NCI-H526 (cell line): ENCODE measurements at regions not wholly inside any gene's neighbourhood (a gene's known extent, or its start where the extent isn't known, plus 50 kb on each side); places are given as distances from the start of the nearest gene placed in this dataset.

Source experiments
- DNase-seq, 2 experiments: peaks; one replicate each; lab custom pipeline; 2025; lab: John Stamatoyannopoulos, UW

DNA sequence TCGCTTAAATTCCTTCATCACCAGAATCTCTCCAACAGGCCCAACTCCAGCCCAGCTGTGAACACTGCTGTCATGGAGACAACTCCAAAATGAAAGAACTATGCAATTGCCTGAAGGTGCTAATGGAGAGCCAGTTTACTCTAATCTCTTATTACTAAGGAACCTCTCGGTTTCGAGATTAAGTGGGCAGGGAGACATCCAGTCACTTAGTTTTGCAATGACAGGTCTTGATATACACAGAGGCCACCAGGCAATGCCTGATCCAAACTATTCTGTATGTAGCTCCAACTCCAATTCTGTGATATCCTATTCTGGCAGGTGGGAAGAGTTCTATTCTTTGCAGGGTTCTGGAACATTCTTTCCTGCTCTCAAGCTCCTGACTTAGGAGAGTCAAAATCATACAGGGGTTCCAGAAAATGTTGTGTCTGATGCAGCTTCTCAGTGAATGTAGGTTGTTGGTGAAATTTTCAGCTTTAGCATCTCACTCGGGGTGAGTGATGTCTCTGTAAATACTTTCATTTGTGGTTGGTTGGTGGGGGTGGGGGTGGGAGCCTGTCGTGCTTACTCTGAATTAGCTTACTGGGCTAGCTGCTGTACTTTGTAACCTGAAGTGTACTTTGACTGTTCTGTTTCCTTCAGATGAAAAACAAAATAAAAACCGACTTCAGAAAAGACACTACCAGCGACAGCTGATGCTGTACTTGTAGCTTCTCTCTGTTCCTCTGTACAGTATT is 170.9 kb downstream of the PALM2AKAP2 start:
- DNase-seq = no peak

DNA sequence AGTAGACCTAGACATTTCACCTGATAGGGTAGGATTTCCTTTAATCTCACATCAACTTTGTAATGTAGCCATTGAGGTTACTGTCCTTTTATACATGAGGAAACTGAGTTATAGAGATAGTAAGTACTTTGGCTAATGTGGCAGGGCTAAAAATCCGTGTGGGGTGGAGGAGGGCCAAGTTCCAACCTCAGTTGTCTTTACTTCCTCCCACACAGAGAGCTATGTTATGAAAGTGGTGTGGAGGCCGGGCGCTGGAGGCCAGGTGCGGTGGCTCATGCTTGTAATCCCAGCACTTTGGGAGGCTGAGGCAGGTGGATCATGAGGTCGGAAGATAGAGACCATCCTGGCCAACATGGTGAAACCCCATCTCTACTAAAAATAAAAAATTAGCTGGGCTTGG is 173.3 kb downstream of the PALM2AKAP2 start:
- DNase-seq = no peak

DNA sequence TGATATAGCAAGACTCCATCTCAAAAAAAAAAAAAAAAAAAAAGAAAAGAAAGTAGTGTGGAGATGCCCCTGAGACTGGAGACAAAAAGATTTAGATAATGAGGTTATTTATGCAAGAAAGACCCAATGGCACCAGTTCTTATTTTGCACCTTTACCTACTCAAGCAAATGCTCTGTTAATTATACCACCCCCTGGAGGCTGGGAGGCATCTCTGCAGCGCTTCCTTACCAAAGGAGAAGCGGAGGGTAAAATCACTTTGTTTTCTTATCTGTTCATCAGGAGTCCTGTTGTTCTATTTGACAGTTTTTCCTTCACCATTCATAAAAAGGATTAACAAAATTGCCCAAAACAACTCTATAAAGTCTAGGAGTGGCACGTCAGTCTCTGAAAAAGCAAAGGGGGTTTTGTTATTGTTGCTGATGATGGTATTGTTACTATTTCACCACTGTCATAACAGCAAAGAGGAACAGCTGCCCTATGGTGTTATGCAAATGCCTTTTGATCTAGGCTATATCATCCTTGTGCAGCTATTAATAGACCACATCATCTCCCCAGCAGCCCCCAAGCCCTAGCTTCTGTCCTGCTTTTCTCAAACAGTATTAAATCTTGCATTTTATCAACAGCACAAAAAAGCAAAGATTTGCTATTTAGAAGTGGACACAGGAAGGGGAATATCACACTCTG is 174.0 kb downstream of the PALM2AKAP2 start:
- peak in 1 of 2 experiments; percentile 29 for DNase-seq

DNA sequence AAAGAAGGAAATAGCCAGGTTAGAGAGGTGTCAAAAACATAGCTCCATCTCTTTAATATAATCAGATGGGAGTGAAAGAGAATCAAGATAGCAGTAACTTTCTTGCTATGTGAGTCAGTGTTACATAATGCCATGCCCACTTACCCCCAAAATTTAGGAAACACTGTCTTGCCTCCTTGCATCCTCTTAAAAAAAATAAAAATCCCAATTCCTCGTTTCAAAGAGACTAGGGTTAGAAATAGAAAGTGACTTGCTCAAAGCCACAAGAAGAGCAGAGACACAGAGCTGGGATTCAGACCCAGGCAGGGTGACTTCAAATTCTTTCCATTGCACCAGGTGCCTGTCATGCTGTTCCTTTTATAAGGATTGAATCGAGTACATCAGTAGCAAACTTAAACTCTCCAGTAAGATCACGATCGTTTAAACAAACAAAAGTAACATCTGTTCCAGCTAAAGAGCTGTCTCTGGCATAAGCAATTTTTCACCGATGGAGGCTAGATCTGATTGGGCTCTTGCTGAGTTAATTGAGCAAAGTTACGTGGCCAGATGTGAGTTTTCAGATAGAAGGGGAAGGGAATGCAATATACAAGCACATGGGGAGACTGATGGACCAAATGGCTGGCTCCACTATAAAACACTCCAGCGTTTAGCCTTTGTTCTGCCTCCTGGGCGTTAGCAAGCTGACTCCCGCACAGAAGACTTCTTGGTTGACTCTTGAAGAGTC is 176.9 kb downstream of the PALM2AKAP2 start:
- DNase-seq = no peak

DNA sequence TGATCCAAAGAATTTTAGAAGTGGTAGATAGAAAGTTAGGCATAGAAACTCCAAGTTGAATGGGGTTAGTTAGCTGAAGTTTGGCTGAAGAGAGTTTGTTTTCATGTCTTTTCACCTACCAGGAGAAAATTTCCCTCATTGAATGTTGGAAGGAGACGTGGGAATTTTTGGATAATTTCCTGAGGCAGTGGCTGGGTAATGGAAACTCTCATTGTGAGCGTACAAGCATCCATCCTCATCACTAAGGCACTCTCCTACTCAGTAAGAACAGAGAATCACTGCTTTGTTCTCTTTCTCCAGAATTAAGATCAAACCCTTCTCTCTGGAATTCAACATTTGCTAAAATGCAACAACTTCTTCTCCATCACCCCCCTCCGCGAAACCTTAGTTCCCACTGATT is 179.7 kb downstream of the PALM2AKAP2 start:
- DNase-seq = no peak

DNA sequence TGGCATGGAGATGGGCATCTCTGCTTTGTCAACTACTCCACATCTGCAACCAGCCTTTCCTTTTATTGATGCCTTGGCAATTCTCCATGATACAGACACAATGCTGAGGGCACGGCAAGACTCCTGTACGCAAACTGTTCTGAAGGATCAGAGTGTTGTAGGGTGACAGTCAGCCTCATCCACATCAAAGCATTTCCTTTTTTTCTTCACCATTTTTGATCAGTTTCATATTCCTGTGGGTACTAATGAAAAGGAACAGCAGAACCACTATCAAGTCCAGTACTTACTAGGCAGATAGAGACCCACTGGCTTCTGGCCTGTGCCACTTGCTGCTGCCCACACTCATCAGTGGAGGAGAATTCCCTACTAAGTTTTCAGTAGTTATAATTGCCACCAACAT is 181.6 kb downstream of the PALM2AKAP2 start:
- no peak for DNase-seq

DNA sequence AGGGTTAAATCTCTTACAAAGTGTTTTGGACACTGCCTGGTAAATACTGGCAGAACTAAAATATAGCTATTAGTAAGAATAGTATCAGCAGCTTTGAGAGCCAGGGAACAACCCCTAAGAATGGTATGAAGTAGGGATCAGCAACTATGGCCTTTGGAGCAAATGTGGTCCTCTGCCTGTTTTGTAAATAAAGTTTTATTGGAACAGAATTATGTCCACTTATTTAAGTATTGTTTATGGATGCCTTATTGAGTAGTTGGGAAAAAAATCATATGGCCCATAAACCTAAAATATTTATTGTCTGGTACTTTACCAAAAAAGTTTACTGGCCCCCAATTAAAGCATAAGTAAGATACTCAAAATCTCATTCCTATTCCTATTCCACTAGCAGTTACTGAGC is 182.2 kb downstream of the PALM2AKAP2 start:
- DNase-seq = no peak

DNA sequence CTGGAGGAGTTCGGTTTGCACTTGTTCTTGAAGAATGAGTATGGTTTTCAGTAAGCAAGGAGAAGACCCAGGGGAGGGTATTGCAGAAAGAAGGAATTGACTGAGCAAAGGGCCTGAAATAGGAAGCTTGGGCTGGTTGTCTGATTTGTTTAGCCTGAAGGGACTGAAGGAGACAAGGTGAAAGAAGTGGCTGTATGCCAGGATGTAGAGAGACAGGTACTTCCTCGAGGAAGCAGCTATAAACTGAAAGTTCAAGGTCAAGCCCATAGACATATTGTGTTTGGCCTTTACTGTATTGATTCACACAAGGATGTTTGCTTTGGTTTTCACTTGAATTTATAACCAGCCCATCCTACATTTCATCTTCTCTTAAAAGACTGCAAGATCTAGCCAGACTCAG is 183.1 kb downstream of the PALM2AKAP2 start:
- no peak for DNase-seq

DNA sequence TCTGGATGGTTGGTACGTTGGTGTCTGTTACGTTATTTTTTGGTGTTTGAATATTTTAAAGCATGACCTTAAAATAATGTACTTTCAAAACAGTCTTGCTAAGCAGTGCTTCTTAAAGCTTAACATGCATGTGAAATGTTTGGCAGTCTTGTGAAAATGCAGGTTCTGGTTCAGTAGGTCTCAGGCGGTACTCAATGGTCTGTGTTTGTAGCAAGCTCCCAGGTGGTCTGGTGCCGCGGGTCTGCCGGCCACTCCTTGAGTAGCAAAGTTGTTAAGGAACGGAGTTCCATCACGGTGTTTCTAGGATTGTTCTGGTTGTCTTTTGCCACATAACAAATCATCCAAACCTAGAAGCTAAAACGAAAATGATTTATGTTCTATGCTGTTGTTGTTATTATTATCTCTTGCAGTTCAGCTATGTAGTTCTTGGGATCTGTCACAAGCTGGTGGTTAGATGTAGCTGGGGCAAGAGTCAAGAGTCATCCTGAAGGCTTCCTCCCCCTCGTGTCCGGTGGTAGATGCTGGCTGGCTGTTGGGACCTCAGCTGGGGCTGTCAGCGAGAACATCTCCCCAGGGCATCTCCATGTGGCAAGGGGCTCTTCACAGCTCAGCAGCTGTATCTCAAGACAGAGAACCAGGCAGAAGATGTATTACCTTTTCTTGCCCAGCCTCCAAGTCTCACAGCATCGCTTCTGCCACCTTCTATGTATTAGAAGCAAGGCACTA is 186.8 kb downstream of the PALM2AKAP2 start:
- no peak for DNase-seq

DNA sequence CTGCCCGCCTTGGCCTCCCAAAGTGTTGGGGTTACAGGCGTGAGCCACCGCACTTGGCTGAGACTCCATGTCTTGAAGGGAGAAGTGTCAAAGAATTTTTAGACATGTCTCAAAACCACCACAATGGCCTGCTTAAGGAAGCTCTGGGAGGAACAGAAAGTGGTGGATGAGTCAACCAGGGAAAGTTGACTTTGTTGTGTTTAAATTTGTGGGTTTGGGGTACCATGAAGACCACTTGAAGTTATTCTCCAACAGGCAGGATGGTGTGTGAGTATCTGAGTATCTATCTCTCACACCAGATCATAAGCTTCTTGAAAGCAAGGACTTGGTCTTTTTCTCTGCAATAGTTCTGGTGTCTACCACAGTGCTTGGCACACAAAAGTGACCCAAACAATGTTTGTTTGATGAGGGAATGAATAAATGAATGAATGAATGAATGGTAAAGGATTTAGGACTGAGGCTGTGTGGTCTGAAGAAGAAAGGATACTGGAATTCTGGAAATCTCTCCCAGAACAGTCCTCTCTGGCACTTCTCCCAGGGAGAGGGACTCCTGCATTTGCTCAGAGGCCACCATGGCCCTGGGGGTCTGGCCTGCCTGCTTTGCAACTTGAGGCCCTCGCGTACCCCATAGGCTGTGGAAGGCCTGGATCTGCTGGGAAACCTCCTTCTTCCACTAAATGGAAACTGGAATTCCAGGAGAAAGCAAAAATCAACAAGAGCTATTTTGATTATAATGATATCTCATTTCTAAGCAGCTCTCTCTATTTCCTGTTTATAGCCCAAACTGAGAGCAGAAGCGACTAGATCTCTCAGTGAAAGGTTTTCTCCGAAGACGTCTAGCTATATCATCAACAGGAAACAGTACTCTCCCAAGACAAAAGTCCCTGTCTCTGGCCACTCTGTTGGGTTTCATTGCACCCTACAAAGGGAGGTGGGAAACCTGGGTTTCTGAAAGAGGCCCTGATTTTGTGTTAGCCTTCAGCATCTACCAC is 187.9 kb downstream of the PALM2AKAP2 start:
- DNase-seq = no peak

DNA sequence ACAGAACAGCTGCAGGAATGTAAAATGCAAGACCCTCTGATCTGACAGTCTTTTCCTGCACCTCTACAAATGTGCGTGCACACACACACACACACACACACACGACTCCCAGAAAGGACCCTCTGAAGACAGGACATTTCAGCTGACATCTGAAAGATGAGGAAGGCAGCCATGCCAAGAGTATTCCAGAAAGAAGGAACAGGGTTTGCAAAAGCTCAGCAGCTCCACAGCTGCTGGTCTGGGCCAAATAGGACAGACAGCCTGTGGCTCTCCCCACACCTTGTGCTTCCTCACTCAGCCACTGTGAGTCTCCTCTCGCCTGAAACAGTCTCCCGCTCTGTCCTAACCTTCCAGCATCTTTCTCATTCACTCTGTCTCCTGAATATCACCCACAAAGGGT is 189.0 kb downstream of the PALM2AKAP2 start:
- peak in 1 of 2 experiments; percentile 2 for DNase-seq

DNA sequence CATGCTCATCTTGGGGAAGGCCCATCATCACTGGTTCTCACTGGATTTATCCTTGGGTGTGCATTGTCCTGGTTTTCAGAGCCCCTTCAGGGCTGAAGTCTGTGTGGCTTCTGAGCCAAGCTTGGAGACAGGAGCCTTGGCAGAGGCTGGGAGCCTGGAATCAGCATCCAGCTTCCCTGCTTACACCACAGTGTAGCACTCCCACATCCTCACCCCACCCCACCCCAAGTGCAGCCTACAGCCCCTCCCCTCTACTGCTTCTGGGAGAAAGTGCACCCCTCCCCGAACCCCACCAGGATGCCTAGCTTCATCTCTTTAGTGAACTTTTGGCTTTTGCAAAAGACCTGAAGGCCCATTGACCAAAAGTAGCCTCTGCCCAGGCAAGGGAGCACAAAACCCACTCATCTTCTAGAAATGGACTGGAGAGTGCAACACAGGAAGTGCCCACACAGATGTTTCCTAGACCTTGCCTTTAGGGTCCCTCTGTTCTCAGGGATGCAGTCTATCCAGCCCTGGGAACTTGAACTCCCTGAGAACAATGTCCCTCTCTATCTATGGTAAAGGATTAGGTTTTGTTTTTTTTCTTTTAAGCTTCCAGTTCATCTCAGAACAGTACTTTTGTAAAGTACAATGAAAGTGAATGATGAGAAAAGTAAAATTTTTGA is 189.7 kb downstream of the PALM2AKAP2 start:
- no peak for DNase-seq

DNA sequence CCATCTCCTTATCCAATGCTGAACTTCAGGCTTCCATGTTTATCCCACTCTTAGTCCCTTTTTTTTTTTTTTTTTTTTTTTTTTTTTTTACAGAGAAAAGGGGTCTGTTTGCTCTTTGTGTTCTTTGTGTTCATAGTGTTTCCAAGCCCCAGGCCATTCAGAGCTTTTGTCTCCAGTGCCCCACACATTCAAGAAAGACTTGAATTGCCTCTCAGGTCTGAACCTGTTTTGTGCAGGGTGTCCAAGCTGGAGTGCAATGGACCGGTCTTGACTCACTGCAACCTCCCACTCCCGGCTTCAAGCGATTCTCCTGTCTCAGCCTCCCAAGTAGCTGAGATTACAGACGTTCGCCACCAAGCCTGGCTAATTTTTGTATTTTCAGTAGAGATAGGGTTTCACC is 191.2 kb downstream of the PALM2AKAP2 start:
- DNase-seq = no peak

DNA sequence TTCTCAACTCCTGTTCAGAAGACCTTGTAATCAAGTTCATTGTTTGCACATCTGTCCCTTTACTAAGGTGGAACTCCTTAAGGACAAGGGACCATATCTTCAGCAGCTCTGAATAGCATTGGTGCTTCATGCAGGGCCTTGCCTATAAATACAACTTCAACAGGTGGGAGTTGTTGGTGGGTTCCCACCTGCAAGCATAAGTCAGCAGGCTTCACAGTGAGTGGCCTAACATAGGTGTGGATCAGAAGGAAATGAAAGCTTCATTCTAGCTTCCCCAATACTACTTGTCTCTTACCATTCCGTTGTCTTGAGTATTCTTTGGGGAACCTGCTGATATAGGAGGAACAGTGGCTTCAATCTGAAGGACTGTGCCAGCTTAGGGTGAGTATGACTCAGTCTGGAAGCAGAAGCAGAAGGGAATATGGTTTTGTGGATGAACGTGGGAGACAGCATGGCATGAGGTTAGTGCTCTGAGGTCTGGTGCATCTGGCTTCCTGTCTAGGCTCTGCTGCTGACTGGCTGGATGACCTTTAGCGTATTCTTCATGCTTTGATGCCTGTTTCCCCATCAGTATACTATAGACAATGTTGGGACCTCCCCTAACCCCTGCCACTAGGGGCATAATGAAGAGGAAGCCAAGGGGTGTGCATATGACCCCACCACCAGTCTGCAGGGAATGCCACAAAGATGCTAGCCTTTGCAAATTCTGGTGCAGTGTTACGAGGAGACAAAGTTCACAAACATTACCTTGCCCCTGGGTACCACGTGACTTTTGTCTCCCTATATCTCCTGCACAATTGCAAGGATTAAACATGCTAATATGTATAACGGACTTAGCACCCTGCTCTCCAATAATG is 192.3 kb downstream of the PALM2AKAP2 start:
- DNase-seq = no peak

DNA sequence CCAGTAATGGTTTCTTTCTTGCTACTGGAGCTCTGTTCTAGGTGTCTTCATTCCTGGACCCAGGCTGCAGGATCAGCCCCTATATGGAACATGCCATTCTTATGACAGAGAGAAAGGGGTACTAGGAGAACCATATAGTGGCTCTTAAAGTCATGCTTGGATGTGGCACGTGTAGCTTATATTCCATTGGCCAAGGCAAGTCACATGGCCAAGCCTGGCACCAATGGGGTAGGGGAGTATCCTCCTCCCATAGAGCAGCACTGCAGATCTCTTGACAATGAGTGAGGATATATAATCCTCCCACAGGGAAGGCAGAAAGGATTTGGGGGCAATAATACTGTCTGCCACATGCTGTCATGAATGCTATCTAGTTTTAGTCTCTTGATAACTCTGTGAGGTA is 193.3 kb downstream of the PALM2AKAP2 start:
- no peak for DNase-seq

DNA sequence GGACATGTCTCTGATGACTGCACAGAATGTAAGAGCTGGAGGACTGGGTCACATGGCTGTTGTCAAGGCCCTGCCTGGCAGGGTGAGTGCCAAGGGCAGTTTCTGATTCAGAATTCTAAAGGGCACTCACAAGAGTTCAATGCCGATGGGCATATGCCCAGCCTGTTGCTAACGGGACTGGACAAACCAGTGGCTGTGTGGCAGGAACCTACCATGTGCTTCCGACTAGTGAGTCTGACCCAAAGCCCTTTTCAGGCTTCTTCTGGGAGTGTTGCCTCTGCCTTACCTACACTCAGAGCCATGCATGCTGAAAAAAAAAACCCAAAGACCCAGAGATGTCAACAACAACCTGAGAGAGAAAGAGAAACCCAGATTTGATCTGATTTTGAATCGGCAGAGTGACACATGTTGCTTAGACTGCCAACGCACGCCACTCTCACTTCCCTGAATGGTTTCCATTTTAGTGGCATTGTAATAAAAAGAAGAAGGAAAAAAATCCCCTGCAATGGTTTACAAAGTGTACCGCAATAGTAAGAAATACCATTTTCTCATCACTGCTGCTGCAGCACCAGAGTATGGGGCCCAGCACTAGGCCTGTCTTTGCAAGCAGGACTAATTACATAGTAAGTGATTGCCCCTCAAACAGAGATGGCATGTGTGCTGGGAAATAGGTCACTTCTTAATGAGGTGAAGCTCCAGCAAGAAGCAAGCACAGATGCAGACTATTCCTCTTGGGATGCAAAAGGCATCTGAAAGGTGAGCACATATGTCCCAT is 194.3 kb downstream of the PALM2AKAP2 start:
- DNase-seq = no peak

DNA sequence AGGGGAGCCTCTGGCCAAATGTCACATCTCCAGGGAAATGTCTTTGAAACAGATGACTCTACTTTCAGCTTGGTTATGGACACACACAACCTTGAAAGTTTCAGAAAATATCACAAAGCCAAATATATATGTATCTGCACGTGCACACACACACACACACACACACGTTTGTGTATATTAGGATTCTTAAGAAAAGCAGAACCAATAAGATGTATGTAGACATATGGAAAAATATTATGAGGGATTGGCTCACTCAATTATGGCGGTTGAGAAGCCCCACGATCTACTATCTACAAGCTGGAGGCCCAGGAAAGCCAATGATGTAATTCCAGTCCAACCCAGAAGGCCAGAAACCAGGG is 194.9 kb downstream of the PALM2AKAP2 start:
- no peak for DNase-seq

DNA sequence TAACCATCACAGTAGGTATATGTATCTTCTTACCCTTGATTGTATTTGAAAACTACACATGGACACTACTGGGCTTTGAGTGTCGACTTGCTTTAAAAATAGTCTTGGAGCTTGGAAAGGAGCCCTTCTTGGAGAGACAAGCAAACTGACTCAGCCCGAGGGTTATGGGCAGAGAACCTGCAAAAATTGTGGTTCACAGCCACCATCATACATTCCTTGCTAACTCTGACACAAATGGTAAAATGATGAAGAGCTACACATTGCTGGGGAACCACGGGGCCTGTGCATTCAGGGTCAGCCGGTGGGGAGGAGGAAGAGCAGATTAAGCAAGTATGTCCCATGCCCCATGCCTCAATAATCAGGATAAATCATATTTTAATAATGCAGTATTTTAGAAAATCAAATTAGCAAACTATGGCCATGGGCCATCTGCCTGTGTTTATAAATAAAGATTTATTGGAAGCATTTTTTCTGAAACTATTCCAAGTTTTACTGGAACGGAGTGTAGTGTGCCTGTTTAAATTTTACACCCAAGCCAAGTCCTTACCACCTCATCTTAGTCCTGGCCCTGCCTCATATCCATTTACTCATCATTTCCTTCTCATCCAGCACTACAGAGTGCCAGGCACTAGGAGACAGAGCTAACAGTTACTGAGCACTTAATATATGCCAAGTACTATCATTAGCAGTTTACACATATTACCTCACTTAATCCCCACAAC is 195.7 kb downstream of the PALM2AKAP2 start:
- DNase-seq = no peak
